Activated T-helper 1 cell treated with anti-CD3 and anti-CD28 coated beads, Interleukin-12 subunit alpha, Interleukin-12 subunit beta, Interleukin-2, Interleukin-4 antibody, amounts not matched to agents 30 ng/mL and 10 ng/mL and 1 ng/mL, durations not matched to agents 14 hours and 24 hours and 36 hours (primary cell): ENCODE measurements at regions not wholly inside any gene's neighbourhood (a gene's known extent, or its start where the extent isn't known, plus 50 kb on each side); places are given as distances from the start of the nearest gene placed in this dataset.

Experiments
- DNase-seq: peaks from one replicate; pipeline ENCODE4 v3.0.0; 2021; ENCODE audit warnings: low spot score
- H3K27ac Mint-ChIP-seq: one replicate; pipeline ENCODE4 v1.8.0; 2021; ENCODE audit warnings: mild to moderate bottlenecking, mixed read lengths
- H3K27me3 Mint-ChIP-seq: one replicate; pipeline ENCODE4 v1.8.0; 2022; ENCODE audit warnings: mild to moderate bottlenecking, moderate library complexity, mixed read lengths; ENCODE audit not compliant: insufficient read depth
- H3K36me3 Mint-ChIP-seq: one replicate; pipeline ENCODE4 v1.8.0; 2021; ENCODE audit warnings: low read depth, mixed read lengths
- H3K4me1 Mint-ChIP-seq: one replicate; pipeline ENCODE4 v1.8.0; 2021; ENCODE audit warnings: low read depth, mixed read lengths
- H3K4me3 Mint-ChIP-seq: one replicate; pipeline ENCODE4 v1.8.0; 2021; ENCODE audit warnings: mild to moderate bottlenecking, moderate library complexity, mixed read lengths
- H3K9me3 Mint-ChIP-seq: one replicate; pipeline ENCODE4 v1.8.0; 2021; ENCODE audit warnings: mixed read lengths
- intact Hi-C: fragments of 100-400 bp; cut with micrococcal nuclease; formaldehyde crosslinking; loops from one replicate; pipeline ENCODE4 v1.15.1; 2024

DNA sequence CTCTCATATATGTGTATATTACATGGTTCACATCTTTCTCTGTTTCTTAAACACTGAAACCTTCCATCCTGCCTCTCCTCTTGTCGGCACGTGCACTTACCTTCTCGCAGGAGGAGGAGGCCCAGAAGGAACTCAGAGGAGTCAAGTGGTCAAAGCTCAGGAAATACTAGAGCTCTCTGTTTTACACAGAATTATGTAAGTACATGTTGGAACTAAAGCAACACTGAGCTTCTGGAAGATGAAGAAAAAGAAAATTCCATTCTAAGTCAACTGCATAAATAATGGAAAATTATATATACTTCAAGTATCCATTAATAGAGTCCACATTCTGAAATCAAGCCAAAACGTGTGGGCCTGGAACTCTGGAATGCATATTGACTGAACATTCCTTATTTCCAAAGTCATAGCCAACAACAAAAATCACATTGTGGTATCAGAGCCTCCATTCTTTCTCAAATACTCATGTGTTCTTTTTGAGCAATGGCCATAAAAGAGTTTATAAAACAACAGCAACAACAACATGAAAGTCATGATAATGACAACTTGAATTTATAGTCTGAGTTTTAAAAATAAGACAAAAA, 121.5 kb upstream of the RAI14 start:
- no peaks in the 10 kb centered on the region for H3K9me3 Mint-ChIP-seq
- intact Hi-C loops: loop anchor here (2.0 to 5.0 kb wide), 2 partner anchors 36 to 62 kb away; no protein-coding TSS in a partner anchor

DNA sequence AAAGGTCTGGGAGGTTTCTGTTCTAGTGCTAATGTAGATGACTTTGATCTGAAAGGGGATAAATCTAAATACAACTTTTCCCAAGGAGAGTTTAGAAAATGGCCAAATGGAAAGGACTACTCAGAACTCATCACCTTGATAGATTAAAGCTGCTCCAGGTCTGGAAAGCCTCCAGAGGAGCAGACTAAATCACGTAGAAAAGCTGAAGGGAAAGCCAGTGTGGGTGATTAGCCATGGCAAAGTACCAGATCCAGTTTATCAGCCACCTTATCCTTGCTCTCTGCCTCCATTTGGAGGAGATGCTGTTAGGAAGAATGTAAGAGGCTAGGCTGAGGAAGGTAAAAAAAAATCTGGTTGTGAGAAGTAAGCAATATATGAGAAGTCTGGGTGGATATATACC, 120.7 kb upstream of the RAI14 start:
- no peak for DNase-seq
- Mint-ChIP-seq H3K27me3 (peaks cover 15% of the 10 kb centered on the region), H3K36me3 (no peaks in the 10 kb centered on the region), H3K4me1 (peaks cover 5% of the 10 kb centered on the region), H3K9me3 (no peaks in the 10 kb centered on the region), H3K4me3 (no peak overlapping the region), H3K27ac (no peak overlapping the region)
- intact Hi-C loops: loop anchor here (2.0 to 5.0 kb wide), 2 partner anchors 37 to 63 kb away; no protein-coding TSS in a partner anchor

More for the DNA sequence above, 121.5 kb upstream of the RAI14 start:
- Mint-ChIP-seq H3K4me1 (peaks cover 5% of the 10 kb centered on the region), H3K27me3 (peaks cover 11% of the 10 kb centered on the region), H3K4me3 (no peak overlapping the region), H3K36me3 (no peaks in the 10 kb centered on the region), H3K27ac (no peak overlapping the region)
- no peak for DNase-seq

DNA sequence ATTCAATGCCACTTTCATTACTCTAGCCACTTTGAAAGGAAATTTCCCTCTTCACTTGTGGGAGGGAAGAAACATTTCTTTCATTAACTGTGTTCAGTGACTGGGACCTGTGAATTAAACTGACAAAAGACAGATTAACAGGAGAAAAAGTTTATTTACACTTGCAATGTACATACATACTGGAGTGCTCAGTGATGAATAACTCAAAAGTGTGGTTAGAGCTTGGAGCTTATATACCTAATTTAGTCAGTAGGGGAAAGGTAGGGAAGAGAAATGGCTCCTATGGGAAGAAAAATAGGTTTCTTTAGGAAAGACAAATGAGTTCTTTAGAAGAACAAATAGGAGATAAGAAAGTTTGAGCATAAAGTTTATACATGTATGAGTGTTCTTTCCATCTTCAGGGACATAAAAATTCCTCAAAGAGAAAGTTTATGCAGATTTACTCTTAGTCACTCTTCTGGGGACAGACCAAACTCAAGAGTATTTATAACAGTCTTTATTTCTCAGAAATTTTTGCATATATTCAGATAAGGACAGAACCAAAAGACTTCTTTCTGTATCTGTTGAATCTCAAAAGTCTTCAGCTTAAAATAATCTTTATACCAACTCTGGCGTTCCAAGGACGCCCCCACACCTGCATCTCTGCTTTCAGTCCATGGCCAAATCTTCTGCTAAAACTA, 120.0 kb upstream of the RAI14 start:
- intact Hi-C loops: loop anchor here (2.0 to 5.0 kb wide), 2 partner anchors 37 to 64 kb away; no protein-coding TSS in a partner anchor
- Mint-ChIP-seq H3K27ac (no peak overlapping the region), H3K4me3 (no peak overlapping the region), H3K36me3 (no peaks in the 10 kb centered on the region), H3K27me3 (peaks cover 15% of the 10 kb centered on the region), H3K4me1 (peaks cover 5% of the 10 kb centered on the region), H3K9me3 (no peaks in the 10 kb centered on the region)
- no peak for DNase-seq

DNA sequence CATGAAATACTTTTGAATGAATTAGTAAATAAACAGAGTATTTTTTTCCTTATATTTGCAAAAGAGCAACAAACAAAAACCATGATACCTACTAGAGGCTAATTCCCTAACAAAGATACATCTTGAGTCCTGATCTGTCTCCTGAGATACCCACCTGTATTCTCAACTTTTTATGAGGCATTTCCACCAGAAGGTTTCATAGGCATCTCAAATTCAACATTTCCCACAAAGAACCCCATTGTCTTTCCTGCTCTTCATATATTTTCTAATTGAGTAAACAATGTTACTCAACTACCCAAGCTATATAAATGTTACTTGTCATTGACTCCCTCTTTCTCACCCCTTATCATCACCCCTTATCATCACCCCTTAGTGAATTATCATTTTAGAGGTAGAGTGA, 119.4 kb upstream of the RAI14 start:
- Mint-ChIP-seq H3K9me3 (no peaks in the 10 kb centered on the region), H3K4me1 (peaks cover 5% of the 10 kb centered on the region), H3K36me3 (no peaks in the 10 kb centered on the region), H3K27me3 (peaks cover 15% of the 10 kb centered on the region), H3K27ac (no peak overlapping the region), H3K4me3 (no peak overlapping the region)
- DNase-seq: no peak
- intact Hi-C loops: loop anchor here (5.0 kb wide), 1 partner anchor 64 kb away; no protein-coding TSS in a partner anchor

DNA sequence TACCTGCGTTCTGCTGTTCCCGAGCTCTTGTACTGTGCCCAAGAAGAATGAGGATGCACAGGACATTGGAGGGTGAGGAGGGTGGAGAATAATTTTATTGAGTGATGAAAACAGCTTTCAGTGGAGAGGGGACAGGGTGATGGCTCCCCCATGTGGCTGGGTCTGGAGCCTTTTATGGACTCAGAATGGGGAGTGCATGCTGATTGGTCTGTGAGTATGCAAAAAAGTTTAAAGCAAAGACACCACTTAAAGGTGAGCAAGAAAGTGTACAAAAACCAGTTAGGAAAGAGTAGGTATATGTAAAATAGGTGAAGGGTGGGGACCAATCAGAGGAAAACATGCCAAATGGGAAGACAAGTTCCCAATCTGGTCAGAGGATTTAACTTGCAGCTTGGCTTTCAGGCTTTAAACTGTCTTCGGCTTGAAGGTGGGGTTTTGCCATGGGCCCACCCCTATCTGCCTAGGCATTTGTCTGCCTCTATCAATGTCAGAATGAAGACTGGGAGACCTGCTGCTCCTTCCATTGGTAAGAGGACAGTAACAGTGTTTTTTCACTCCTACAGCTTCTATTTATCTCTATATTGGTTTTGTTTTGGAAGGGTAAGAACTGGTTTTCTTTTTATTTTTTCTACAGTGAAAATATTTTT, 118.0 kb upstream of the RAI14 start:
- no peaks in the 10 kb centered on the region for H3K36me3 Mint-ChIP-seq
- DNase-seq: no peak
- peaks cover 4% of the 10 kb centered on the region for H3K9me3 Mint-ChIP-seq
- no peak overlapping the region for H3K4me3 Mint-ChIP-seq
- no peak overlapping the region for H3K27ac Mint-ChIP-seq
- intact Hi-C loops: loop anchor here (1.0 to 5.0 kb wide), 2 partner anchors 52 to 66 kb away; no protein-coding TSS in a partner anchor
- H3K27me3 Mint-ChIP-seq: peaks cover 15% of the 10 kb centered on the region
- peaks cover 5% of the 10 kb centered on the region for H3K4me1 Mint-ChIP-seq

DNA sequence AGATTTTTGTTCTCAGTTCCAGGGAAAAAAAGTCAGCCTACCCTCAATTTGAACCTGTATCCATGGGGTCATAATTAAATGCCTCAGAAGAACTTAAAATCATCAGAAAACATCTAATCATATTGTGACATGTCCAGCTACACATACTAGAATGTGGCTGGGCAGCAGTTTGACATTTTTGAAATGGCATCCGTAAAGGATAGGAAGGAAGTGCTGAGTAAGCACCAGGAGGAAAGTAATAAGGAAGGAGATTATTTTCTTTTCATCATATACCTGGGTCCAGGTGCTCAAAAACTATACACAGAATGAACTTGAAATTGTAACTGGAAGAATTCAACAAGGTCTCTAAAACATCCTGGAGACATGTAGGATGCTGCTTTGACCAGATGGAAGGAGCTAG, 116.9 kb upstream of the RAI14 start:
- intact Hi-C loops: loop anchor here (5.0 kb wide), 1 partner anchor 67 kb away; no protein-coding TSS in a partner anchor
- H3K4me3 Mint-ChIP-seq: no peak overlapping the region
- no peaks in the 10 kb centered on the region for H3K36me3 Mint-ChIP-seq
- H3K9me3 Mint-ChIP-seq: peaks cover 9% of the 10 kb centered on the region
- H3K27me3 Mint-ChIP-seq: peaks cover 14% of the 10 kb centered on the region
- H3K4me1 Mint-ChIP-seq: peaks cover 4% of the 10 kb centered on the region
- no peak overlapping the region for H3K27ac Mint-ChIP-seq
- DNase-seq: no peak

DNA sequence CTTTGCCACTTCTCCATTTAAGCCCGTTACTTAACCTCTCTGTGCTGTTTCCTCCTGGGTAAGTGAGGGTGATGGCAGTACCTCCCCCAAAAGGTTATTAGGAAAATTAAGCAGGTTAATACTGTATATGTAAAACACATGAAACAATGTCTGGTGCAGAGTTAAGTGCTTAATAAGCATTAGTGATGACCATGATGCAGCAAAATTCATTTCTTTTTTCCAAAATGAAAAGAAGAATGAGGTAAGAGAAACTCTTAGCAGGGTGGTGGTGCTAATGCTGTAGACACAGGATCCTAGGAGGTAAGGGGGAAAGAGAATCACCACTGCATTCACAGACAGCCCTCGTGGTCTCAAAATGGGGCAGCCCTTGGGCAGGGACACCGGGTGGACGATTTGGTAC, 115.1 kb upstream of the RAI14 start:
- Mint-ChIP-seq H3K36me3 (no peaks in the 10 kb centered on the region), H3K27ac (no peak overlapping the region), H3K27me3 (peaks cover 13% of the 10 kb centered on the region), H3K9me3 (peaks cover 13% of the 10 kb centered on the region), H3K4me3 (no peak overlapping the region), H3K4me1 (no peaks in the 10 kb centered on the region)
- intact Hi-C loops: no loop called here
- DNase-seq: no peak

DNA sequence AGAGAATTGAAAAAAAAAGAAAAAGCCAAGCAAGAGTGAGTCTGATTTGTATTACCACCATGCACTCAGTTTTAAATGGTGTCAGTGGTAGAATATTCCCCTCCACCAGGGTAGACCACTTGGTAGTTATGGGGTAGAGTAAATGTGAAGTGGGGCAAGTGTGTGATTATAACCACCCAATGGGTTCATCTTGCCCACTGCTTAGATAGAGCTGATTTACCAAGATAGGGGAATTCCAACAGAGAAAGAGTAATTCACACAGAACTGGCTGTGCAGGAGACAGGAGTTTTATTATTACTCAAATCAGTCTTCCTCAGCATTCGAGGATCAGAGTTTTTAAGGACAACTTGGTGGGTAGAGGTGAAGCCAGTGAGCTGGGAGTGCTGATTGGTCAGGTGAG, 113.3 kb upstream of the RAI14 start:
- Mint-ChIP-seq H3K9me3 (peaks cover 16% of the 10 kb centered on the region), H3K27ac (no peak overlapping the region), H3K4me1 (no peaks in the 10 kb centered on the region), H3K36me3 (no peaks in the 10 kb centered on the region), H3K27me3 (peaks cover 12% of the 10 kb centered on the region), H3K4me3 (no peak overlapping the region)
- no peak for DNase-seq
- intact Hi-C loops: no loop called here

DNA sequence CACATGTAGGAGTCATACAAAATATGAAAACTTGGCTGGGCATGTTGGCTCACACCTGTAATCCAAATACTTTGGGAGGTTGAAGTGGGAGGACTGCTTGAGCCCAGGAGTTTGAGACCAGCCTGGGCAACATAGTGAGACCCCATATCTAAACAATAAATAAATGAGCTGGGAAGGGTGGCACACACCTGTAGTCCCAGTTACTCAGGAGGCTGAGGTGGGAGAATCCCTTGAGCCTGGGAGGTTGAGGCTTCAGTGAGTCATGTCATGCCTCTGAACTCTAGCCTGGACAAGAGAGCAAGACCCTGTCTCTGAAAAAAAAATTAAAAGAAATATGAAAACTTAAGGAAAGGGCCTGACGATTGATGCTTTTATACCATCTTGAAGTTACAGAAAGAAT, 112.4 kb upstream of the RAI14 start:
- Mint-ChIP-seq H3K9me3 (peaks cover 16% of the 10 kb centered on the region), H3K4me3 (no peak overlapping the region), H3K27ac (no peak overlapping the region), H3K27me3 (peaks cover 9% of the 10 kb centered on the region), H3K36me3 (no peaks in the 10 kb centered on the region), H3K4me1 (no peaks in the 10 kb centered on the region)
- intact Hi-C loops: no loop called here
- no peak for DNase-seq

DNA sequence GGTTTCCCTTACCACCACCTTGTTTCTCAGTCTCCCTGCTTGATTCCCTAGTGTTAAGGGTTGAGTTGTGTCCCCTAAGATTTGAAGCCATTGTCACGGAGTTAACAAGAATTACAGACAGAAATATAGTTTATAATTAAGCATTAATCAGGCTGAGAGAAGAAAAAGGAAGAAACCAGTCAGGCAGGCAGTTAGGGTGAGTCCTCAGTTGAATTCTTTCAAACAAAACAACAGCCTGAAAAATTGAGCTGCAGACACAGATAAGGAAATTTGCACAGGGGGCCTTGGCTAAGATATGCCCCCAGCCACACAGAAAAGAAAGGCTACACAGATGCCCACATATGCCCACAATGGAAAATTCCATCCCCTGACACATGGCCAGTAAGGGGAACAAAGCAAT, 111.7 kb upstream of the RAI14 start:
- H3K36me3 Mint-ChIP-seq: no peaks in the 10 kb centered on the region
- intact Hi-C loops: no loop called here
- H3K9me3 Mint-ChIP-seq: peaks cover 16% of the 10 kb centered on the region
- H3K4me1 Mint-ChIP-seq: no peaks in the 10 kb centered on the region
- no peak overlapping the region for H3K4me3 Mint-ChIP-seq
- H3K27me3 Mint-ChIP-seq: peaks cover 6% of the 10 kb centered on the region
- DNase-seq: no peak
- no peak overlapping the region for H3K27ac Mint-ChIP-seq

DNA sequence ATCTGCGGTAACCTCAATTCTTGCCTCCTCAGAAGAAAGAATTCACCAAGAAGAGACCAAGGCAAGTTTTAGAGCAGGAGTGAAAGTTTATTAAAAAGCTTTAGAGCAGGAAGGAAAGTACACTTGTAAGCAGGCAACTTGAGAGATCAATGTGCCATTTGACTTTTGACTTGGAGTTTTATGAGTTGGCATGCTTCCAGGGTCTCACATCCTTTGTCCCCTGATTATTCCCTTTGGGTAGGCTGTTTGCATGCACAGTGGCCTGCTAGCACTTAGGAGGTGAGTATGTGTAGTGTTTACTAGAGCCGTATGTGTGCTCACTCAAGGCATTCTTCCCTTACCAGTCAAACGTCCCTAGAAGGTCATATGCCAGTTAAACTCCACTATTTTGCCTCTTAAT, 111.0 kb upstream of the RAI14 start:
- no peaks in the 10 kb centered on the region for H3K36me3 Mint-ChIP-seq
- intact Hi-C loops: no loop called here
- peaks cover 2% of the 10 kb centered on the region for H3K27me3 Mint-ChIP-seq
- H3K4me3 Mint-ChIP-seq: no peak overlapping the region
- no peaks in the 10 kb centered on the region for H3K4me1 Mint-ChIP-seq
- DNase-seq: no peak
- H3K27ac Mint-ChIP-seq: no peak overlapping the region
- H3K9me3 Mint-ChIP-seq: peaks cover 16% of the 10 kb centered on the region

DNA sequence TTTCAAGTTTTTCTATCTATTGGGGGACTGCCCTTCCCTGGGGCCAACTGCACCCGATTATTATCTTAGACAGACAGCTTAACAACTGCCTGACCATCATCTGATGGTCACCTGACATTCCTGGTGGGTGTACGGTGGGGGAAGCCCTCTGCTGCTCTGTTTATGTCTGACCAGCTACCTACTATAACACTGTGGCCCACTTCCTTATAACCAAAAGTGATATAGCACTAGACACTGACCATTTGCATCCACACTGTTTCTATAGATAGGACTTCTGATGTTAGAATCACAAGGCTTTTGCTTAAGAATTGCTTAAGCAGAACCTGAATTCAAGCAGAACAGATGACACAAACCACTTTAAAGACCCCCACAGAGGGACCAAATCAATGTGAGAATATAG, 110.5 kb upstream of the RAI14 start:
- H3K36me3 Mint-ChIP-seq: no peaks in the 10 kb centered on the region
- H3K27ac Mint-ChIP-seq: no peak overlapping the region
- intact Hi-C loops: no loop called here
- peaks cover 16% of the 10 kb centered on the region for H3K9me3 Mint-ChIP-seq
- H3K4me1 Mint-ChIP-seq: no peaks in the 10 kb centered on the region
- H3K4me3 Mint-ChIP-seq: no peak overlapping the region
- DNase-seq: no peak
- peaks cover 2% of the 10 kb centered on the region for H3K27me3 Mint-ChIP-seq
